ENCODE measurements at regions not wholly inside any gene's neighbourhood (a gene's known extent, or its start where the extent isn't known, plus 50 kb on each side); places are given as distances from the start of the nearest gene placed in this dataset.

- TF ChIP-seq EZH2 (IDR thresholded peaks at IDR 0.05) (no peak), POLR2AphosphoS5 (IDR thresholded peaks at IDR 0.05; ENCODE audit: borderline replicate concordance, low read depth, low read length) (no peak)
These were observed 200.7 kb upstream of the GRIK3 start for GRCh38 chr1:37234941-37235418.
